ENCODE measurements at regions not wholly inside any gene's neighbourhood (a gene's known extent, or its start where the extent isn't known, plus 50 kb on each side); places are given as distances from the start of the nearest gene placed in this dataset.
A peak's percentile ranks its signal among the peaks of the same experiment; 100 is the strongest.

DNA sequence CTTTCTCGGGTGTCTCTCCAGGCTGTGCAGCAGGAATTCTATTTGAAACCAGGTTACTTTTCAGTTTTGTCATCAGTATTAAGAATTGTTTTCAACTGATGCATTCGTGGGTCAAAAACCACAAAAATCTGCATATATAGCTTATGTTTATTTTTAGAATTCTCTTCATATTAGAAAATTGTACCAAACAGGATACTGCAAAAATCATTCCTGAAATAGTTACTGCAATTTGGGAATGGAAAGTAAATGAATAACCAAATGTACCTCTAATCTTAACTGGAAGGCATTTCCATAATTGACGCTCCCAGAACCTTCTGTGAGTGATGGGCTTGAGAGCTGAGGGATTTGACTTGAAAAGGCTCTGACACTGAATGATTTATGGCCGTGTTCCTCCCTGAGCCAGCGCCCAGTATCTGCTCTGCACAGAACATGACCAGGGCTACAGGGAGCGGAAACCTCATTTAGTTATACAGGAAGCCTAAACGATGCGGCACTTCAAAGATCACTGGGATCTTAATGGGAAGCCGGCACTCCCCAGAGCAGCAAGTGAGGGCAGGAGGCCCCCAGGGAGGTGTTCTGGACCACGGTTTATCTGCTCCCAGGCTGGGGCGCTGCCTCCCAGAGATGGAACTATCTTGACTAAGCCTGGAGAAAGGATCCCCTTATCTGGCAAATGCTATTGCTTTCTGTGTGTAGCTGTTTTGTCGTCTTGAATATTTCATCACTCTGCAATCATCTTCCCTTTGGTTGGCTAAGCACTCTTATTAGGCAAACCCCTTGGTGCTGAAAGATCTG, 446.0 kb downstream of the QKI start (continued):
- TF ChIP-seq, protein P1, sequence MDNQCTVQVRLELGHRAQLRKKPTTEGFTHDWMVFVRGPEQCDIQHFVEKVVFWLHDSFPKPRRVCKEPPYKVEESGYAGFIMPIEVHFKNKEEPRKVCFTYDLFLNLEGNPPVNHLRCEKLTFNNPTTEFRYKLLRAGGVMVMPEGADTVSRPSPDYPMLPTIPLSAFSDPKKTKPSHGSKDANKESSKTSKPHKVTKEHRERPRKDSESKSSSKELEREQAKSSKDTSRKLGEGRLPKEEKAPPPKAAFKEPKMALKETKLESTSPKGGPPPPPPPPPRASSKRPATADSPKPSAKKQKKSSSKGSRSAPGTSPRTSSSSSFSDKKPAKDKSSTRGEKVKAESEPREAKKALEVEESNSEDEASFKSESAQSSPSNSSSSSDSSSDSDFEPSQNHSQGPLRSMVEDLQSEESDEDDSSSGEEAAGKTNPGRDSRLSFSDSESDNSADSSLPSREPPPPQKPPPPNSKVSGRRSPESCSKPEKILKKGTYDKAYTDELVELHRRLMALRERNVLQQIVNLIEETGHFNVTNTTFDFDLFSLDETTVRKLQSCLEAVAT (IDR thresholded peaks at IDR 0.05) = no peak
- TF ChIP-seq ARHGAP35 (IDR thresholded peaks at IDR 0.05; ENCODE audit: partially characterized antibody) (peak; percentile 78), NRF1 (conservative IDR thresholded peaks at IDR 0.05 in 1 of 2, IDR thresholded peaks at IDR 0.05 in 1 of 2) (peak; percentile 39 to 40; a peak in 2 of 4 replicates), ATF7 (IDR thresholded peaks at IDR 0.05) (peak; percentile 47; the same call in 1 of the 2 replicates), ZBTB7A (IDR thresholded peaks at IDR 0.05; ENCODE audit: borderline replicate concordance, control insufficient read depth, low read depth, low read length) (peak; percentile 49; the same call in 1 of the 2 replicates), U2AF1 (optimal IDR thresholded peaks at IDR 0.05; ENCODE audit: low read depth, low read length) (no peak), ZNF584 (CRISPR knock-in tag; IDR thresholded peaks at IDR 0.05; ENCODE audit: low read depth) (peak; percentile 57; the same call in 1 of the 2 replicates), NCOA4 (IDR thresholded peaks at IDR 0.05; ENCODE audit: partially characterized antibody) (no peak), TARDBP (IDR thresholded peaks at IDR 0.05) (no peak), HDAC3 (IDR thresholded peaks at IDR 0.05; ENCODE audit: borderline replicate concordance, partially characterized antibody) (peak; percentile 65), LEF1 (IDR thresholded peaks at IDR 0.05) (peak; percentile 76; the same call in 1 of the 2 replicates), CEBPB (tag; IDR thresholded peaks at IDR 0.05) (peak; percentile 87), PCBP2 (IDR thresholded peaks at IDR 0.05; ENCODE audit: low read depth, low read length, poor library complexity, severe bottlenecking) (no peak)
- TF ChIP-seq, protein P2, sequence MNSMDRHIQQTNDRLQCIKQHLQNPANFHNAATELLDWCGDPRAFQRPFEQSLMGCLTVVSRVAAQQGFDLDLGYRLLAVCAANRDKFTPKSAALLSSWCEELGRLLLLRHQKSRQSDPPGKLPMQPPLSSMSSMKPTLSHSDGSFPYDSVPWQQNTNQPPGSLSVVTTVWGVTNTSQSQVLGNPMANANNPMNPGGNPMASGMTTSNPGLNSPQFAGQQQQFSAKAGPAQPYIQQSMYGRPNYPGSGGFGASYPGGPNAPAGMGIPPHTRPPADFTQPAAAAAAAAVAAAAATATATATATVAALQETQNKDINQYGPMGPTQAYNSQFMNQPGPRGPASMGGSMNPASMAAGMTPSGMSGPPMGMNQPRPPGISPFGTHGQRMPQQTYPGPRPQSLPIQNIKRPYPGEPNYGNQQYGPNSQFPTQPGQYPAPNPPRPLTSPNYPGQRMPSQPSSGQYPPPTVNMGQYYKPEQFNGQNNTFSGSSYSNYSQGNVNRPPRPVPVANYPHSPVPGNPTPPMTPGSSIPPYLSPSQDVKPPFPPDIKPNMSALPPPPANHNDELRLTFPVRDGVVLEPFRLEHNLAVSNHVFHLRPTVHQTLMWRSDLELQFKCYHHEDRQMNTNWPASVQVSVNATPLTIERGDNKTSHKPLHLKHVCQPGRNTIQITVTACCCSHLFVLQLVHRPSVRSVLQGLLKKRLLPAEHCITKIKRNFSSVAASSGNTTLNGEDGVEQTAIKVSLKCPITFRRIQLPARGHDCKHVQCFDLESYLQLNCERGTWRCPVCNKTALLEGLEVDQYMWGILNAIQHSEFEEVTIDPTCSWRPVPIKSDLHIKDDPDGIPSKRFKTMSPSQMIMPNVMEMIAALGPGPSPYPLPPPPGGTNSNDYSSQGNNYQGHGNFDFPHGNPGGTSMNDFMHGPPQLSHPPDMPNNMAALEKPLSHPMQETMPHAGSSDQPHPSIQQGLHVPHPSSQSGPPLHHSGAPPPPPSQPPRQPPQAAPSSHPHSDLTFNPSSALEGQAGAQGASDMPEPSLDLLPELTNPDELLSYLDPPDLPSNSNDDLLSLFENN (IDR thresholded peaks at IDR 0.05; ENCODE audit: low read depth in 2 of 2, low read length in 2 of 2) = peak in 1 of 2 experiments; percentile 77; a peak in 2 of 4 replicates
- TF ChIP-seq, protein P3, sequence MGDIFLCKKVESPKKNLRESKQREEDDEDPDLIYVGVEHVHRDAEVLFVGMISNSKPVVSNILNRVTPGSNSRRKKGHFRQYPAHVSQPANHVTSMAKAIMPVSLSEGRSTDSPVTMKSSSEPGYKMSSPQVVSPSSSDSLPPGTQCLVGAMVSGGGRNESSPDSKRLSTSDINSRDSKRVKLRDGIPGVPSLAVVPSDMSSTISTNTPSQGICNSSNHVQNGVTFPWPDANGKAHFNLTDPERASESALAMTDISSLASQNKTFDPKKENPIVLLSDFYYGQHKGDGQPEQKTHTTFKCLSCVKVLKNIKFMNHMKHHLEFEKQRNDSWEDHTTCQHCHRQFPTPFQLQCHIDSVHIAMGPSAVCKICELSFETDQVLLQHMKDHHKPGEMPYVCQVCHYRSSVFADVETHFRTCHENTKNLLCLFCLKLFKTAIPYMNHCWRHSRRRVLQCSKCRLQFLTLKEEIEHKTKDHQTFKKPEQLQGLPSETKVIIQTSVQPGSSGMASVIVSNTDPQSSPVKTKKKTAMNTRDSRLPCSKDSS (IDR thresholded peaks at IDR 0.05; ENCODE audit: low read depth, partially characterized antibody) = no peak
- TF ChIP-seq, protein P4, sequence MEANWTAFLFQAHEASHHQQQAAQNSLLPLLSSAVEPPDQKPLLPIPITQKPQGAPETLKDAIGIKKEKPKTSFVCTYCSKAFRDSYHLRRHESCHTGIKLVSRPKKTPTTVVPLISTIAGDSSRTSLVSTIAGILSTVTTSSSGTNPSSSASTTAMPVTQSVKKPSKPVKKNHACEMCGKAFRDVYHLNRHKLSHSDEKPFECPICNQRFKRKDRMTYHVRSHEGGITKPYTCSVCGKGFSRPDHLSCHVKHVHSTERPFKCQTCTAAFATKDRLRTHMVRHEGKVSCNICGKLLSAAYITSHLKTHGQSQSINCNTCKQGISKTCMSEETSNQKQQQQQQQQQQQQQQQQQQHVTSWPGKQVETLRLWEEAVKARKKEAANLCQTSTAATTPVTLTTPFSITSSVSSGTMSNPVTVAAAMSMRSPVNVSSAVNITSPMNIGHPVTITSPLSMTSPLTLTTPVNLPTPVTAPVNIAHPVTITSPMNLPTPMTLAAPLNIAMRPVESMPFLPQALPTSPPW (CRISPR knock-in tag; IDR thresholded peaks at IDR 0.05) = peak; percentile 70
- TF ChIP-seq, protein P5, sequence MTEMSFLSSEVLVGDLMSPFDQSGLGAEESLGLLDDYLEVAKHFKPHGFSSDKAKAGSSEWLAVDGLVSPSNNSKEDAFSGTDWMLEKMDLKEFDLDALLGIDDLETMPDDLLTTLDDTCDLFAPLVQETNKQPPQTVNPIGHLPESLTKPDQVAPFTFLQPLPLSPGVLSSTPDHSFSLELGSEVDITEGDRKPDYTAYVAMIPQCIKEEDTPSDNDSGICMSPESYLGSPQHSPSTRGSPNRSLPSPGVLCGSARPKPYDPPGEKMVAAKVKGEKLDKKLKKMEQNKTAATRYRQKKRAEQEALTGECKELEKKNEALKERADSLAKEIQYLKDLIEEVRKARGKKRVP (CRISPR knock-in tag; IDR thresholded peaks at IDR 0.05) = peak; percentile 64; the same call in 1 of the 2 replicates

All from K562 (cell line).